Stimulated activated CD4-positive, alpha-beta T cell treated with anti-CD3 and anti-CD28 coated beads, Interleukin-12 subunit alpha, Interleukin-12 subunit beta, amount 100 ng/mL, for 48 hours (primary cell): ENCODE measurements at regions not wholly inside any gene's neighbourhood (a gene's known extent, or its start where the extent isn't known, plus 50 kb on each side); places are given as distances from the start of the nearest gene placed in this dataset.

ENCODE experiments used
- DNase-seq, 3 donors: peaks; one replicate each; pipeline ENCODE4 v3.0.0-alpha.2; 2020; ENCODE audit warnings: low read depth in 2 of 3, low spot score in 1 of 3

DNA sequence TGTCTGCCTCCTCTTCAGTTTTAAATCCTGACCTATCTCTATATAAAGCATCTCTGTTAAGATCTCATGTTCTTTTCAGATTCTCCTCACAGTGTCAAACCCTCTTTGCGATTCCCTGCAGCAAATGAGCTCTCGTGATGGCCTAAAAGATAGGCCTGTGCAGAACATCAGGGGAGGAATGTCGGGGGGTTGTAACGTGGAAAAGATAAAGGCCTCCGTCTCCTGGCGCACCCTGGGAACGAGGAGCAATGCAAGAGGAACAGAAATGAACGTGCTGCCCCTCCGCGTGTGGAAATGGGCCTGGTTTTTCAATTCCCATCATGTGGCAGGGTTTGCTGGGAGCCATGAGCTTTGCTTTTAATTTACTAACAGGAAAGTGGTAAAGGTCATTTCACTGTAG, 285.0 kb upstream of the TPM1 start:
- DNase-seq = no peak

GRCh38 chr15:62758126-62758951, 284.2 kb upstream of the TPM1 start:
- no peak for DNase-seq

DNA sequence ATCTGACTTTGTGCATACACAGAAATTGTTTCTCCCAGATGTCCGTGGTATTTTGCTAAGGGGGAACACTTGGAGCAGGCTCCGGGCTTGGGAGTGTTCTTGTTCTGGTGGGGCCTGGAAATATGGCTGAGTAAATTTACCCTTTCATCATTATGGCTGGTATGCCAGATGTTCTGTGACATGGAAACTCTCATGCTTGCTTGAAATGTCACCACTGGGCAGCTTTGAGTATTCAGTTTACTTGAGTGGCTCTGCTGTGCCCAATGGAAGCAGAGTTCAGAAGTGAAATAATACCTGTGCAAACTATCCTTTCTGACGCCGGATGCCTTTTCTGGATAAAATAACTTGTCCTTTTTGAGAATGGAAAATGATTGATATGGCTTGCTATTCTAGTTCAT, 283.6 kb upstream of the TPM1 start:
- DNase-seq = no peak

- no peak for DNase-seq
Observed at GRCh38 chr15:62760538-62760937, 282.0 kb upstream of the TPM1 start.

- DNase-seq = no peak
Observed at GRCh38 chr15:62765916-62766315, 276.6 kb upstream of the TPM1 start.

DNA sequence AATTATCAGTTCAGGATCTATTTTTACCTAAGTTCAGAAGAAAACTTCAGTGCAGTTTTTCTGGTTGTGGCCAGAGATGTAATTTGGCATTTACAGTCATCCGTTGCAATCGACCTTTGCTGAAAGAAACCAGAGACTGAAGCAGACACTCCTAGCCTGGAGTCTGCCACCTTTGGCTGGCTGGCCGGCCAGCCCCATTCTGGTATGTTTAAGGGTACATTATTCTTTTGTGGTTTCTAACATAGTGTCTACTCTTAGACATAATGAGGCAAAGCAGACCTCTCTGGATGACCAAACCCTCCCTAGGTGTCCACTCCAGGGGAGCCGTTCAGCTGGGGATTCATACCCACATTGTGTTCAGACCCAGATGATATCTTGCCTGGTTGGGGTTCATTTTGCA, 275.9 kb upstream of the TPM1 start:
- no peak for DNase-seq

DNA sequence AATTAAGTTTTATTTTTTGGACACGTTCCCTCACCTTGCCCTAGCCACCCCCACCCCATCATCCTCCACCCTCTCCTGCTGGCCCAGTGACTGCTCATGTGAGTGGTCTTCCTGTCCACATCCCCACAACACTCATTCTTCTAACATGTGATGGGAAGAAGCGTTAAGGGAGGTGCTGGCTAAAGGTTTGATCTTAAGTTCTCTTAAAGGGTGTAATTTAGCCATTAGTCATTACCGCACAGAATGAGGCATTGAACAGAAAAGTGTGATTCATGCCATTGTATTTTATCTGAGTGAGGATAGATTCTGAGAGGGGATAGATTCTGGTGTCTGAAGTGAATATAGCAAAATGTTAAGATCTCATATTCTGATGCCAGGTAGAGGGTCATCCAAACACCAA, 272.9 kb upstream of the TPM1 start:
- DNase-seq = no peak

GRCh38 chr15:62770111-62770660, 272.4 kb upstream of the TPM1 start:
- DNase-seq = no peak

DNA sequence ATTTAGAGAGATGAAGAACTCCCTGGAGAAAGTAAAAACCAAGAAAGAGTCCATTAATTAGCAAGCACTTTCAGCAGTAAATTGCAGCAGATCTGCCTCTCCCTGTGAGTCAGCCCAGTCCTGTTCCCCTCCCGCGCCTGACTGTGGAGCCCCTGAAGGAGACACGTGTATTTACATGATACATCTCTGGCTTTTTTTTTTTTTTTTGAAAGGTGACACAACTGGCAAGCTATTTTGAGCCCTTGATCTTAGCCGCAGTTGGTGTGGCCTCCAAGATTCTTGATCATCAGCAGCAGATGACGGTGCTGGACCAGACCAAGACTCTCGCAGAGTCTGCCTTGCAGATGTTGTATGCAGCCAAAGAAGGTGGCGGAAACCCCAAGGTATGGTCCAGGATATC, 271.8 kb upstream of the TPM1 start:
- no peak for DNase-seq

- DNase-seq = no peak
Observed at GRCh38 chr15:62771234-62771633, 271.3 kb upstream of the TPM1 start.

DNA sequence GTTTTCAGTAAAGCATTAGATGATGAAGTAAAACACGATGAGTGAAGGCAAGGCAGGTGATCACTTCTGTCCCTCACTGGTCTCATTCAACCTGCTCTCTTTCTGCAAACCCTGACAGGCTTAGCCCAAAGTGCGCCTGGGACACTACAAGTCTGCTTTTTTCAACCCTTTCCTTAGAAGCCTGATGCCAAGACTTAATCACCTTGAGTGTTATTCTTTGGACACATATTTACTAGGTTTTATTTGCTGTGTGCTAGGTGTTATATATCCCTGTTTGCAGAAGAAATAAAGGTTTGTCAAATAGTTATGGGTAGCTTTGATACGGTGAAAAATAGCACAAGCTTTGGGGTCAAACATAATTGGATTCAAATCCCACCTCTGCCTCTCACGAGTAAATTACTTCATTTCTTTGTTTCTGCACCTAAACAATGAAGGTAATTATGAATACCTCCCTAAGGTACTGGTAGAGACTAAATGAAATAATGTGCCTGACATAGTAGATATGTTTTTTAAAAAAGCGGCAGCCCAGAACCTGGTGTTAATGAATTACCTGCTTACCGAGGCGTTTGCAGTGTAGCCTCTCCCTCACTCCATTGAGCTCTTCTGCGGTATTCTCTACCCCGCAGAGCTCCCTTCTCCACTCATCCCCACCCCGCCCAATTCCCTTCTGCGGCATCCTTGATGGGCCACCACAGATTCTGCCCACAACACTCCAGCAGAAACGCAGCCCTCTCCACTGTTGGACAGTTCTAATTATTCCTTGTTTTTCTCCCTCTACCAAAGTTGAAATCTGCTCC, 269.0 kb upstream of the TPM1 start:
- DNase-seq = no peak

DNA sequence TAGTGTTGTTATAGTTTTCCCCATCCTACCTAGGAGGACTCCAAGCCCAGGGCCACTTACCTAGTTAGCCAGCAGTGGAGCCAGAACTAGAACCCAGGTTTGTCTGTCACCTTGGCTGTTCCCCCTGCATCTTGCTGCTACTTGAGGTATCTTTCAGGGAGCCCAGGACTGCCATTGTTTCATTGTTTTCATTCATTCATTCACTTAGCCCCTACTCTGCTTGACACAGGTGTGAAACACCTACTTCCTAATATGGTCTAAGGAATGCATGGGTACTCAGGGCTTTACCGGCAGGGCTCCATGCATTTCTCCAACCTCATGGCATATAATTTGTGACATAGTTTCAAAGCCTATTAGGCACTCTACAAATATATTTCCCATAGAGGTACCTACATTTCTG, 266.6 kb upstream of the TPM1 start:
- DNase-seq = no peak

GRCh38 chr15:62777671-62778070, 264.9 kb upstream of the TPM1 start:
- DNase-seq = no peak

- no peak for DNase-seq
Observed at GRCh38 chr15:62779036-62779770, 263.3 kb upstream of the TPM1 start.

GRCh38 chr15:62779899-62780298, 262.6 kb upstream of the TPM1 start:
- DNase-seq = no peak

DNA sequence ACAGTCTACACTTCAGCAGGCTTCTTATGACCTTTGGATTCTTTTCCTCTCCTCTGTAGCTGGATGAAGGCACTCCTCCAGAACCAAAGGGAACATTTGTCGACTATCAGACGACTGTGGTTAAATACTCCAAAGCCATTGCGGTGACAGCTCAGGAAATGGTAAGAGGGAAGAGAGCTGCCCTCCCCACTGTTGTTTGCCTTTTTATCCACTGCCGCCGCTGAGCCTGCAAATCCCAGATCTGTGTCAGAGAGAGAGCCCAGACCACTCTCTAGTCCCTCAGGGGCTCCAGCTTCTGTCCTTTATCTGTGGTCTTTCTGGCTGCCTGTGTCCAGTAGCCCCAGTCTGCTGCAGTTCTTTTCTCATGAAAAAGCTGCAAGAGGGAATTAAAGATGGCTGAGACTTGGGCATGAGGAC, 261.5 kb upstream of the TPM1 start:
- no peak for DNase-seq

GRCh38 chr15:62782071-62782841, 260.3 kb upstream of the TPM1 start:
- peak in 1 of 3 donors; percentile 1 for DNase-seq

DNA sequence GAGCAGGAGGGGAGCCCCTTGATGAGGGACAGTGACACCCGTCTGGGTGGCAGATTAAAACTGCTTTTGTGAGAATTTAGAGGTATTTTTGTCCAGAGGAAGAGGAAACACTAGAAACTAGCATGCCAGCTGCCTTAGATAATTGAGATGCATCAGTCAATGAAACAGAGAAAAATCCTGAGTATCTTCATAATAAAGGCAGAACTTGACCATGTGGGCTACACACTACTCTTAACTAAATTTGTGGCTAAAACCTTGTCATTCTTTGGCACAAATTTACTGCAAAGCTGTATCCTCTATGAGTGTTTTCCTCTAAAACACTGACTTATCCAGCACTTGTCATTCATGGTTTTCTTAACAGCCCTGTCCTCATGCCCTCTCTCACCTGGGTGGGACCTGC, 259.7 kb upstream of the TPM1 start:
- no peak for DNase-seq

GRCh38 chr15:62783303-62783957, 259.1 kb upstream of the TPM1 start:
- no peak for DNase-seq
